HEK293 (cell line): ENCODE measurements at regions not wholly inside any gene's neighbourhood (a gene's known extent, or its start where the extent isn't known, plus 50 kb on each side); places are given as distances from the start of the nearest gene placed in this dataset.

Experiments used
- CTCF ChIA-PET: fragments of 350-600 bp; formaldehyde crosslinking; extraction: SDS; loops from one replicate; lab custom pipeline; 2021; ENCODE audit warnings: antibody characterized with exemption; lab: Yijun Ruan, JAX
- POLR2A ChIA-PET: fragments of 300-600 bp; formaldehyde crosslinking; extraction: SDS; loops from one replicate; lab custom pipeline; 2020; ENCODE audit warnings: antibody characterized with exemption, inconsistent platforms; lab: Yijun Ruan, JAX
- H3K27ac ChIP-seq: fragments of 200-500 bp; sonication (Bioruptor generic); 2 replicates; pipeline ENCODE4 v1.5.1; 2014; ENCODE audit warnings: low read depth, low read length, control low read depth, inconsistent platforms; ENCODE audit errors: extremely low read depth
- H3K36me3 ChIP-seq, 2 experiments: fragments of 200-500 bp in 1 of 2; sonication (Bioruptor generic) in 1 of 2; 1 replicate in 1 of 2; 2 replicates in 1 of 2; pipeline ENCODE4 v1.5.1; 2014 to 2017; ENCODE audit warnings: inconsistent platforms in 2 of 2, low read length in 2 of 2; ENCODE audit not compliant: control insufficient read depth in 2 of 2, insufficient read depth in 1 of 2
- H3K4me1 ChIP-seq: fragments of 200-500 bp; sonication (Bioruptor generic); 2 replicates; pipeline ENCODE4 v1.5.1; 2014; ENCODE audit warnings: mild to moderate bottlenecking, low read length, inconsistent platforms; ENCODE audit not compliant: control insufficient read depth, insufficient read depth
- H3K4me3 ChIP-seq: 2 replicates; pipeline ENCODE4 v1.5.1; 2011; ENCODE audit warnings: low read depth, mild to moderate bottlenecking, control low read depth, low read length, moderate library complexity
- H3K9me3 ChIP-seq: fragments of 200-500 bp; sonication (Bioruptor generic); 2 replicates; pipeline ENCODE4 v1.5.1; 2014; ENCODE audit warnings: low read depth, low read length, inconsistent platforms; ENCODE audit not compliant: control insufficient read depth, insufficient read depth
- HOXD13 ChIP-seq: sonication (generic); formaldehyde crosslinking; IDR thresholded peaks from 2 replicates; pipeline ENCODE4 v1.8.0; 2022; ENCODE audit warnings: missing genetic modification reagents, borderline replicate concordance
- PBX3 ChIP-seq: sonication (generic); formaldehyde crosslinking; IDR thresholded peaks from 2 replicates; pipeline ENCODE4 v1.8.1; 2022; ENCODE audit warnings: mild to moderate bottlenecking, moderate library complexity, missing genetic modification reagents
- ZBTB20 ChIP-seq: fragments of 450-650 bp; formaldehyde crosslinking; IDR thresholded peaks from 2 replicates; pipeline ENCODE4 v1.5.1; 2016; ENCODE audit warnings: missing biosample characterization, missing genetic modification characterization
- ZBTB8A ChIP-seq: fragments of 450-650 bp; formaldehyde crosslinking; IDR thresholded peaks from 2 replicates; pipeline ENCODE4 v1.5.1; 2016; ENCODE audit warnings: missing biosample characterization, missing genetic modification characterization
- ZFP41 ChIP-seq: fragments of 450-650 bp; formaldehyde crosslinking; IDR thresholded peaks from 2 replicates; pipeline ENCODE4 v1.5.1; 2016; ENCODE audit warnings: missing biosample characterization, missing genetic modification characterization, borderline replicate concordance
- ZNF202 ChIP-seq: fragments of 450-650 bp; formaldehyde crosslinking; IDR thresholded peaks from 2 replicates; pipeline ENCODE4 v1.5.1; 2016; ENCODE audit warnings: missing biosample characterization, missing genetic modification characterization, borderline replicate concordance
- ZNF292 ChIP-seq: fragments of 450-650 bp; formaldehyde crosslinking; IDR thresholded peaks from 2 replicates; pipeline ENCODE4 v1.5.1; 2016; ENCODE audit warnings: low read depth, missing biosample characterization, missing genetic modification characterization, borderline replicate concordance
- ZNF391 ChIP-seq: fragments of 450-650 bp; formaldehyde crosslinking; IDR thresholded peaks from 2 replicates; pipeline ENCODE4 v1.5.1; 2016; ENCODE audit warnings: low read depth, missing biosample characterization, missing genetic modification characterization, borderline replicate concordance
- ZNF394 ChIP-seq: fragments of 450-650 bp; formaldehyde crosslinking; IDR thresholded peaks from 2 replicates; pipeline ENCODE4 v1.5.1; 2016; ENCODE audit warnings: missing biosample characterization, missing genetic modification characterization, mild to moderate bottlenecking, moderate library complexity, borderline replicate concordance
- ZNF433 ChIP-seq: fragments of 450-650 bp; formaldehyde crosslinking; IDR thresholded peaks from 2 replicates; pipeline ENCODE4 v1.5.1; 2016; ENCODE audit warnings: missing biosample characterization, missing genetic modification characterization, low read depth
- ZNF555 ChIP-seq: fragments of 450-650 bp; formaldehyde crosslinking; conservative IDR thresholded peaks from 2 replicates; pipeline ENCODE4 v1.5.1; 2017; ENCODE audit warnings: missing biosample characterization, mild to moderate bottlenecking, missing genetic modification characterization, inconsistent platforms
- ZNF610 ChIP-seq: fragments of 450-650 bp; formaldehyde crosslinking; IDR thresholded peaks from 2 replicates; pipeline ENCODE4 v1.5.1; 2016; ENCODE audit warnings: missing biosample characterization, missing genetic modification characterization, borderline replicate concordance
- ZNF621 ChIP-seq: fragments of 450-650 bp; formaldehyde crosslinking; IDR thresholded peaks from 2 replicates; pipeline ENCODE4 v1.5.1; 2017; ENCODE audit warnings: missing biosample characterization, missing genetic modification characterization
- ZNF654 ChIP-seq: fragments of 450-650 bp; formaldehyde crosslinking; IDR thresholded peaks from 2 replicates; pipeline ENCODE4 v1.5.1; 2016; ENCODE audit warnings: low read depth, missing biosample characterization, missing genetic modification characterization
- ZNF660 ChIP-seq: fragments of 450-650 bp; IDR thresholded peaks from 2 replicates; pipeline ENCODE4 v1.5.1; 2018; ENCODE audit warnings: missing biosample characterization, mild to moderate bottlenecking, missing genetic modification characterization
- ZNF664 ChIP-seq: fragments of 450-650 bp; formaldehyde crosslinking; IDR thresholded peaks from 2 replicates; pipeline ENCODE4 v1.5.1; 2016; ENCODE audit warnings: missing biosample characterization, missing genetic modification characterization
- ZNF677 ChIP-seq: fragments of 450-650 bp; IDR thresholded peaks from 2 replicates; pipeline ENCODE4 v1.5.0; 2018; ENCODE audit warnings: missing biosample characterization, mild to moderate bottlenecking, missing genetic modification characterization, moderate library complexity
- ZNF76 ChIP-seq: fragments of 450-650 bp; formaldehyde crosslinking; IDR thresholded peaks from 2 replicates; pipeline ENCODE4; 2016; ENCODE audit warnings: low read depth, missing biosample characterization, missing genetic modification characterization, borderline replicate concordance
- ZNF776 ChIP-seq: fragments of 450-650 bp; formaldehyde crosslinking; IDR thresholded peaks from 2 replicates; pipeline ENCODE4 v1.5.0; 2017; ENCODE audit warnings: missing biosample characterization, missing genetic modification characterization, borderline replicate concordance
- ZSCAN30 ChIP-seq: fragments of 450-650 bp; IDR thresholded peaks from 2 replicates; pipeline ENCODE4 v1.5.1; 2018; ENCODE audit warnings: missing biosample characterization, mild to moderate bottlenecking, missing genetic modification characterization, moderate library complexity
- TF ChIP-seq, protein P1 (sequence below): fragments of 450-650 bp; IDR thresholded peaks from 2 replicates; pipeline ENCODE4 v1.5.1; 2018; ENCODE audit warnings: missing biosample characterization, mild to moderate bottlenecking, missing genetic modification characterization
- TF ChIP-seq, protein P2 (sequence below): fragments of 450-650 bp; formaldehyde crosslinking; conservative IDR thresholded peaks from 2 replicates; pipeline ENCODE4 v1.5.1; 2016; ENCODE audit warnings: low read depth, missing biosample characterization, missing genetic modification characterization
- TF ChIP-seq, protein P3 (sequence below): fragments of 450-650 bp; formaldehyde crosslinking; conservative IDR thresholded peaks from 2 replicates; pipeline ENCODE4 v1.5.1; 2016; ENCODE audit warnings: low read depth, missing biosample characterization, missing genetic modification characterization

DNA sequence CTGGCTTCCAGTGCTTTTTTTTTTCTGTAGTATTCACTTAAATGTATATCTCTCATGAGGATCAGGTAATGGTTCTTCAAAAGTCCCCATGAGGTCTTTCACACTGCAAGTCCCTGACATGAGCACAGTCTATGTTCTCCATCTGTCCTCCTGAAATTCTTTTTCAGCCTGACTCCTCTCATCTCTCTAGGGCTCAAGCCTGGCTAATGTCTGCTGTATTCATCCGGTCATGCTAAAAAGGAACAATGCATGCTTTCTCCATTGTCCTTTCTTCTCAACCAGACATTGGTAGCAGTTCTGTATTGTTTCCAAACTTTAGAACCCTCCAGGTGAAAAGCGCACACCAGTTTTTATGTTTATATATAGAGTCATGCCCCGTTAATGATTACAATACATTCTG, 368.3 kb upstream of the OLFM3 start:
- TF ChIP-seq ZNF610 (tag by site-specific recombination) (no peak), ZFP41 (tag by site-specific recombination) (no peak), ZNF677 (tag by site-specific recombination) (no peak), ZNF776 (tag by site-specific recombination) (no peak), ZNF292 (no peak), ZNF664 (no peak)
- TF ChIP-seq, protein P1, sequence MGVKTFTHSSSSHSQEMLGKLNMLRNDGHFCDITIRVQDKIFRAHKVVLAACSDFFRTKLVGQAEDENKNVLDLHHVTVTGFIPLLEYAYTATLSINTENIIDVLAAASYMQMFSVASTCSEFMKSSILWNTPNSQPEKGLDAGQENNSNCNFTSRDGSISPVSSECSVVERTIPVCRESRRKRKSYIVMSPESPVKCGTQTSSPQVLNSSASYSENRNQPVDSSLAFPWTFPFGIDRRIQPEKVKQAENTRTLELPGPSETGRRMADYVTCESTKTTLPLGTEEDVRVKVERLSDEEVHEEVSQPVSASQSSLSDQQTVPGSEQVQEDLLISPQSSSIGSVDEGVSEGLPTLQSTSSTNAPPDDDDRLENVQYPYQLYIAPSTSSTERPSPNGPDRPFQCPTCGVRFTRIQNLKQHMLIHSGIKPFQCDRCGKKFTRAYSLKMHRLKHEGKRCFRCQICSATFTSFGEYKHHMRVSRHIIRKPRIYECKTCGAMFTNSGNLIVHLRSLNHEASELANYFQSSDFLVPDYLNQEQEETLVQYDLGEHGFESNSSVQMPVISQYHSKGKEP (tag by site-specific recombination) = no peak
- no peaks in the 10 kb centered on the region for H3K9me3 ChIP-seq
- ChIA-PET POLR2A (no interaction called here), CTCF (no interaction called here)
- H3K27ac ChIP-seq = no peak overlapping the region
- no peaks in the 10 kb centered on the region for H3K4me1 ChIP-seq
- H3K36me3 ChIP-seq = no peaks in the 10 kb centered on the region
- no peak overlapping the region for H3K4me3 ChIP-seq

DNA sequence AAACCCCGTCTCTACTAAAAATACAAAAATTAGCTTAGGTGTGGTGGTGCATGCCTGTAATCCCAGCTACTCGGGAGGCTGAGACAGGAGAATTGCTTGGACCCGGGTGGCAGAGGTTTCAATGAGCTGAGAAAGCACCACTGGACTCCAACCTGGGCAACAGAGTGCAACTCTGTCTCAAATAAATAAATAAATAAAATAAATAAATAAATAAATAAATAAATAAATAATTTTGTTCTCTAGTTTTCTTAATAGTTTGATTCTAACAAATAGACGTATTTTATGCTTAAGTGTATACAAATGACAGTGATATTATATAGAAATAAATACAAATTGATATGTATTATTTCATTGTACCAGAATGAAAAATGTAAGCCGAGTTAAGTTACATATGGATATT, 339.9 kb upstream of the OLFM3 start:
- ChIA-PET POLR2A (no interaction called here), CTCF (no interaction called here)
- H3K4me3 ChIP-seq = no peak overlapping the region
- no peaks in the 10 kb centered on the region for H3K36me3 ChIP-seq
- no peaks in the 10 kb centered on the region for H3K4me1 ChIP-seq
- no peaks in the 10 kb centered on the region for H3K9me3 ChIP-seq
- H3K27ac ChIP-seq = no peak overlapping the region
- TF ChIP-seq ZNF654 (tag by site-specific recombination) (0 out of 2 replicates have a peak, but pooled peaks have one; percentile 6), ZNF621 (tag by site-specific recombination) (no peak), ZFP41 (tag by site-specific recombination) (no peak), ZNF660 (tag by site-specific recombination) (no peak), ZNF76 (no peak), ZNF202 (tag by site-specific recombination) (0 out of 2 replicates have a peak, but pooled peaks have one; percentile 12), ZSCAN30 (tag by site-specific recombination) (no peak), ZBTB8A (tag by site-specific recombination) (0 out of 2 replicates have a peak, but pooled peaks have one; percentile 46), PBX3 (CRISPR knock-in tag) (no peak), ZNF391 (tag by site-specific recombination) (no peak), HOXD13 (no peak), ZNF555 (tag by site-specific recombination) (peak; percentile 54), ZNF394 (peak; percentile 90), ZBTB20 (tag by site-specific recombination) (no peak), ZNF433 (tag by site-specific recombination) (0 out of 2 replicates have a peak, but pooled peaks have one; percentile 9)
- TF ChIP-seq, protein P2, sequence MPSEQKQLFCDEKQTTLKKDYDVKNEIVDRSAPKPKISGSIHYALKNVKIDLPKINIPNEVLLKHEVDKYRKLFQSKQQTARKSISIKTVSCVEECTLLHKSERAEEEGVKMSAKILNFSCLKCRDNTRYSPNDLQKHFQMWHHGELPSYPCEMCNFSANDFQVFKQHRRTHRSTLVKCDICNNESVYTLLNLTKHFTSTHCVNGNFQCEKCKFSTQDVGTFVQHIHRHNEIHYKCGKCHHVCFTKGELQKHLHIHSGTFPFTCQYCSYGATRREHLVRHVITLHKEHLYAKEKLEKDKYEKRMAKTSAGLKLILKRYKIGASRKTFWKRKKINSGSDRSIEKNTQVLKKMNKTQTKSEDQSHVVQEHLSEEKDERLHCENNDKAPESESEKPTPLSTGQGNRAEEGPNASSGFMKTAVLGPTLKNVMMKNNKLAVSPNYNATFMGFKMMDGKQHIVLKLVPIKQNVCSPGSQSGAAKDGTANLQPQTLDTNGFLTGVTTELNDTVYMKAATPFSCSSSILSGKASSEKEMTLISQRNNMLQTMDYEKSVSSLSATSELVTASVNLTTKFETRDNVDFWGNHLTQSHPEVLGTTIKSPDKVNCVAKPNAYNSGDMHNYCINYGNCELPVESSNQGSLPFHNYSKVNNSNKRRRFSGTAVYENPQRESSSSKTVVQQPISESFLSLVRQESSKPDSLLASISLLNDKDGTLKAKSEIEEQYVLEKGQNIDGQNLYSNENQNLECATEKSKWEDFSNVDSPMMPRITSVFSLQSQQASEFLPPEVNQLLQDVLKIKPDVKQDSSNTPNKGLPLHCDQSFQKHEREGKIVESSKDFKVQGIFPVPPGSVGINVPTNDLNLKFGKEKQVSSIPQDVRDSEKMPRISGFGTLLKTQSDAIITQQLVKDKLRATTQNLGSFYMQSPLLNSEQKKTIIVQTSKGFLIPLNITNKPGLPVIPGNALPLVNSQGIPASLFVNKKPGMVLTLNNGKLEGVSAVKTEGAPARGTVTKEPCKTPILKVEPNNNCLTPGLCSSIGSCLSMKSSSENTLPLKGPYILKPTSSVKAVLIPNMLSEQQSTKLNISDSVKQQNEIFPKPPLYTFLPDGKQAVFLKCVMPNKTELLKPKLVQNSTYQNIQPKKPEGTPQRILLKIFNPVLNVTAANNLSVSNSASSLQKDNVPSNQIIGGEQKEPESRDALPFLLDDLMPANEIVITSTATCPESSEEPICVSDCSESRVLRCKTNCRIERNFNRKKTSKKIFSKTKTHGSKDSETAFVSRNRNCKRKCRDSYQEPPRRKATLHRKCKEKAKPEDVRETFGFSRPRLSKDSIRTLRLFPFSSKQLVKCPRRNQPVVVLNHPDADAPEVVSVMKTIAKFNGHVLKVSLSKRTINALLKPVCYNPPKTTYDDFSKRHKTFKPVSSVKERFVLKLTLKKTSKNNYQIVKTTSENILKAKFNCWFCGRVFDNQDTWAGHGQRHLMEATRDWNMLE (tag by site-specific recombination) = peak; percentile 68
- TF ChIP-seq, protein P3, sequence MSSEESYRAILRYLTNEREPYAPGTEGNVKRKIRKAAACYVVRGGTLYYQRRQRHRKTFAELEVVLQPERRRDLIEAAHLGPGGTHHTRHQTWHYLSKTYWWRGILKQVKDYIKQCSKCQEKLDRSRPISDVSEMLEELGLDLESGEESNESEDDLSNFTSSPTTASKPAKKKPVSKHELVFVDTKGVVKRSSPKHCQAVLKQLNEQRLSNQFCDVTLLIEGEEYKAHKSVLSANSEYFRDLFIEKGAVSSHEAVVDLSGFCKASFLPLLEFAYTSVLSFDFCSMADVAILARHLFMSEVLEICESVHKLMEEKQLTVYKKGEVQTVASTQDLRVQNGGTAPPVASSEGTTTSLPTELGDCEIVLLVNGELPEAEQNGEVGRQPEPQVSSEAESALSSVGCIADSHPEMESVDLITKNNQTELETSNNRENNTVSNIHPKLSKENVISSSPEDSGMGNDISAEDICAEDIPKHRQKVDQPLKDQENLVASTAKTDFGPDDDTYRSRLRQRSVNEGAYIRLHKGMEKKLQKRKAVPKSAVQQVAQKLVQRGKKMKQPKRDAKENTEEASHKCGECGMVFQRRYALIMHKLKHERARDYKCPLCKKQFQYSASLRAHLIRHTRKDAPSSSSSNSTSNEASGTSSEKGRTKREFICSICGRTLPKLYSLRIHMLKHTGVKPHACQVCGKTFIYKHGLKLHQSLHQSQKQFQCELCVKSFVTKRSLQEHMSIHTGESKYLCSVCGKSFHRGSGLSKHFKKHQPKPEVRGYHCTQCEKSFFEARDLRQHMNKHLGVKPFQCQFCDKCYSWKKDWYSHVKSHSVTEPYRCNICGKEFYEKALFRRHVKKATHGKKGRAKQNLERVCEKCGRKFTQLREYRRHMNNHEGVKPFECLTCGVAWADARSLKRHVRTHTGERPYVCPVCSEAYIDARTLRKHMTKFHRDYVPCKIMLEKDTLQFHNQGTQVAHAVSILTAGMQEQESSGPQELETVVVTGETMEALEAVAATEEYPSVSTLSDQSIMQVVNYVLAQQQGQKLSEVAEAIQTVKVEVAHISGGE (tag by site-specific recombination) = peak; percentile 68
